ENCODE measurements at regions not wholly inside any gene's neighbourhood (a gene's known extent, or its start where the extent isn't known, plus 50 kb on each side); places are given as distances from the start of the nearest gene placed in this dataset.
"Not testable (repeated sequence)": the region's sequence is repeated elsewhere in the genome, so short reads cannot be mapped to it uniquely, and the experiment has no call there.

DNA sequence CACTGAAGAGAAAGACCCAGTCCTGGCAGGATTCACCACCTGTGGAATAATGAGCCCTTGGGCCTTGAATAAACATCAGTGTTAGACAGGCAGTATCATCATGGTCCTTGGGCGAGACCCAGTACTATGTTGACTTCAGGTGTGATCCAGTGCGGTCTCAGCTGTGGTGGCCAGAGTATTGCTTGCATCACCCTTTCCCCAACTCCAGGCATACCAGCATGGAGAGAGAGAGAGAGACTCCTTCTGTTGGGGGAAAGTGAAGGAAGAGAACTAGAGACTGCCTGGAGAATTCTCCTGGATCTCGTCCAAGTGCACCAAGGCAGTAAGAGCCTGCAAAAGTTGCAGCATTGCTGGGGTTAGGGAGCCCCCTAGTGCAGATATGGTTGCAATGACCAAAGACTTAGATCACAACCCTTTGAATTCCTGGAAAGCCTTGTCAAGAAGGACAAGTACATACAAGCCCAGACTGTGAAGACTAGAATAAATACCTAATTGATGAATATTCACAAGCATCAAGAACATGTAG, 61.1 kb upstream of the VAMP7 start:
- DNase-seq = peak in 4 of 5 experiments; percentile 6 to 59 (median 16)

DNA sequence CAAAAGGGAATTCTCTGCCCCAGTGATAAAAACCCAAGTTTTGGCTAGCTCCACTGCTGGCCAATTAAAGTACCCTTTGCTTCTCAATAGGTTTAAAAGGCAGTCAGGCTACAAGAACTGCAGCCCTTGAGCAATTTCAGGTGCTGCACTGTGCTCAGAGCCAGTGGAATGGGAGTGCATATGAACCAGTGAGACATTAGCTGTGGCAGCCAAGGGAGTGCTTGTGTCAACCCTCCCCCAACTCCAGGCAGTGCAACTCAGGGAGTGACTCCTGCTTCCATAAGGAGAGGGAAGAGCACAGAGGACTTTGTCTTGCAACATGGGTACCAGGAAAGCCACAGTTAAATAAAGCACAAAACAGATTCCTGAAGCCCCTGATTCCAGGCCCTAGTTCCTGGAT, 61.6 kb upstream of the VAMP7 start:
- no peak for DNase-seq

DNA sequence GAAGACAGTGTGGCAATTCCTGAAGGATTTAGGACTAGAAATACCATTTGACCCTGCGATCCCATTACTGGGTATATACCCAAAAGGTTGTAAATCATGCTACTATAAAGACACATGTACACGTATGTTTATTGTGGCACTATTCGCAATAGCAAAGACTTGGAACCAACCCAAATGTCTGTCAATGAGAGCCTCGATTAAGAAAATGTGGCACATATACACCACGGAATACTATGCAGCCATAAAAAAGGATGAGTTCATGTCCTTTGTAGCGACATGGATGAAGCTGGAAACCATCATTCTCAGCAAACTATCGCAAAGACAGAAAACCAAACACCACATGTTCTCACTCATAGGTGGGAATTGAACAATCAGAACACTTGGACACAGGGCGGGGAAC, 66.8 kb upstream of the VAMP7 start:
- not testable (repeated sequence) for DNase-seq

DNA sequence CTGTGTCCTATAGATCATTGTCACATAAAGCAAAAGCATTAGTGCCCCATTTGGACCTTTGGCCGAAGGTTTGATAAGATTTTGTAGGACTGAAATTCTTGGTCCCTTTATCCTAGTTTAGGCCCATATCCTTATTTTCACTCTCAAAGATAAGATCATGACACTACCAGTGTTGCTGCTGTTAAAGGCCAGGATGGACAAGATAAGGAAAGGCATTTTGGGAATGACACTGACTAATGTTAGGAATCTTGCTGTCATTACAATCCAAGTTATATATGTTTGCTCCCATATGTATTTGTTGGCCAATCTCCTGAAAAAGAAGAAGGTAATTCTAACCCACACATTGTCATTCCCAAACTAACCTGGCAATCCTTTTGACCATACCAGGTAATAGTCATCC, 101.3 kb upstream of the VAMP7 start:
- no peak for DNase-seq

DNA sequence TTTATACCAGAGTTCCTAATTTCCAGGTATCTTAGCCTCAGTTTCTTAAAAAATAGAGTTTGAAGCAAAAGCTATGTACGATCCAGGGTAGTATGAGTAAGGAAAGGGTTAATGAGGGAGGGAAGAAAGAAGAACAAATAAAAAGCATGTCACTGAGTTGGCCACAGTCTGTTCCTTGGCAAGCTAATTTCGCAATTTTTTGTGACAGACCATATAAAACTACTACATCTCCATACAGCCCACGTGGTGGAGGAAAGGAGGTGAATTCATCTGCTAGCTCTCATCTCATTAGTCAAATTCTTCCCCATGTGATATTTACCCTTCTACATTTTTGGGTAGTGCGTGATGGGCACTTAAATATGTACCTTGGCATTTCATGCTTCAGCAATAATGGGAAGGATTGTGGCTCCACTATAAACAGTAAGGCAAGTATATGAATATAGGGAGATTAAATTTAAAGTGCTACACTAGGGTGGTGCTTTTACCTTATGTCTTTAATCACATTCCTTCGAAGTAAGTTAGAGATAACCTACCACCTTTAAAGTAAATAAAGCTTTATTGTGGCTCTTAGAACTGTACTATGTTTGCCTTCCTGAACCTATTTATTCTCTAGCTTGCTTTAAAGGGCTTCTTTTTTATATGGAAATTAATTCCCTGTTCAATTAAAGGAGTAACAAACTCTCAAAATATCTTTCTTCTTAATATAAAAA, 102.1 kb upstream of the VAMP7 start:
- DNase-seq = no peak

DNA sequence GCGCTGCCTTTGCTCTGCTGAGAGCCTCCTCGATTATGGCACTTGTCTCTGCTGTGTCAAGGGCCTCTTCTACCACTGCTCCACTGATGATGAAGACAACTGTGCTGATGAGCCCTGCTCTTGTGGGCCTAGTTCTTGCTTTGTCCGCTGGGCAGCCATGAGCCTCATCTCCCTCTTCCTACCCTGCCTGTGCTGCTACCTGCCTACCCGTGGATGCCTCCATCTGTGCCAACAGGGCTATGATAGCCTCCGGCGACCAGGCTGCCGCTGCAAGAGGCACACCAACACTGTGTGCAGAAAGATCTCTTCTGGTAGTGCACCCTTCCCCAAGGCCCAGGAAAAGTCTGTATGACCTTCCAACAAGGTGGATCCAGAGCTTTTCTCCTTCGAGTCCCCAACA, 106.8 kb upstream of the VAMP7 start:
- DNase-seq = no peak

DNA sequence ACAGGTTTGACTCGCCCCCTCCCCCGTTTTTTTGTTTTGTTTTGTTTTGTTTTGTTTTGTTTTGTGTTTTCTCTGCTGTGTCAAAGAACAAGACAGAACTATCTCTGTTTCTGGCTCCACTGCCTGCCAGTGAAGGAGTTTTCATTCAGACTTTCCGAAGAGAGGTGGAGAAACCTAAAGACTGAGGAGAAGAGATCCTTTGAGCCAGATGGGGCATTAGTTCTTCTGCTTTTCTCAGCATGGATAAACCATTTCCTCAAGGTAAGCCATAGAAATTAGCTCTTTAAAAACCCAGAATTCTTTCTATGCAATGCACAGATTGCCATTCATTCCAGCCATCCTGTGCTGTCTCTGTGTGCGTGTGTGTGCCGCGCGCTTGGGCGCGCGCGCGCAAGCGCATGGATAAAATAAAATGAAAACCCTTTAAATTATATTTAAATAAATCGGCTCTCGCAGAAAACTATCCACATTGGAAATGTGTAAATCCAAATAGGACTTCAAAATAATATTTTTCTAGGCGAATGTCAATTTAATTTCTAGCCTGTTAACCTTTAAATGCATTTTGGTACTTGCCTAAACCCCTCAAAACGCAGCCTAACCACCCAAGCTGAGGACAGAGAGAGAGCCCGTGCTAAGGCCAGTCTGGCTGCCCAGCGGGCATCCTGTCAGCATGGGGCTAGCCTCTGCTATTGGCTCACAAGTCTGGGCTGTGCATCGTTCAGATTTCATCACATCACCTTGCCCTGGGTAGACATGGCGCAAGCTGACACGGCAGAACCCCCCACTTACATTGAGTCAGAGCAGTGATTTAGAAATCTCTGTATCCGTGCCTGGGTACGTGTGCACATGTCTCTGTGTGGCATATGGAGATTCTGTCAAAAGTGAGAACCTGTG, 113.0 kb upstream of the VAMP7 start:
- DNase-seq = peak in 1 of 5 experiments; percentile 14

DNA sequence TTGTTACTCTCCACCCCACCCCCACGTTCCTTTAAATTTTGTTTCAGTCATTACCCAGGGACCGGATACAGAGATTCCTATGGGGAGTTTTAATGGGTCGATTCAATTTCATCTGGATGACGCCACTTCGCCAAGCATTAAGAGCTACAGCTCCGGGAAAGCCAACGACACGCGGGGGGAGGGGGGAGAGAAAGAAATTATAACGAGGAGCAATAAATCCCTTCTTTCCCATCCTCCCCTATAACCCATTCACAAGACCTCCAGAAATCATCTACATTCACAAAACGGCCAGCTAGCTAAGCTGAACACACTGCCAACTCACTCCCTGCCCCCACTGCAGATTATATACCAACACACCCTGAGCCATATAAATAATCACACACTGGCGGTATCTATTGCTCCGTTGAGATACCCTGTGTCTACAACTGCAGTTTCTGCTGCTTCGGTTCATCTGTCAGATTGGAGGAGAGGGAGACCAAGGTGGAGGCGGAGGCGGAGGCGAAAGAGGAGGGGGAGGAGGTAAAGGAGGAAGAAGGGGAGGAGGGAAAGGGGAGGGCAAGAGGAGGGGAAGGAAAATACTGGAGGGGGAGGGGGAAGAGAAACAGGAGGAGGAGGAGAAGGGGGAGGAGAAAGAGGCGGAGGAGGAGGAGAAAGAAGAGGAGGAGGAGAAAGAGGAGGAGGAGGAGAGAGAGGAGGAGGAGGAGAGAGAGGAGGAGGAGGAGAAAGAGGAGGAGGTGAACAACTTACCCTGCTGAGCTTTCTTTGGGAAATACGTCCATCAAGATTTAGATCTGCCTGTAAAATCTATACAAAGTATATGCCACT, 113.9 kb upstream of the VAMP7 start:
- peak in 3 of 5 experiments; percentile 5 to 71 (median 13) for DNase-seq

DNA sequence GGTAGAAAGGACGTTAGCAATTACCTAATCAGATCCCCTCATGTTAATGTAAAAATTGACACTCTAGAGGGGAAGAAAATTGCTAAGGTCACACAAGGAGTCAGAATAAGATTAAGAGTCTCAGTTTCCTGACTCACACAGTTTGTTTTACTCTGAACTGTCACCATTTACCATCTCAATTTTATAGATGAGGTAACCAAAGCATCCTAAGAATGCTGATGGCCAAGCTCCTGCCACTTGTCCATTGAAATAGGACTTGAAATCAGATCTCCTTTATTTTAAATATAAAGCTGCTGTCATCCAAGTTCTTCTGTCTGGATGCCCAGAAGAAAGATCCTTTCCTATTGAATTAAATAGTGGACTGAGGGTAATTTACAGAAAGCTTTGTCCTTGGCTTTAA, 114.8 kb upstream of the VAMP7 start:
- no peak for DNase-seq

DNA sequence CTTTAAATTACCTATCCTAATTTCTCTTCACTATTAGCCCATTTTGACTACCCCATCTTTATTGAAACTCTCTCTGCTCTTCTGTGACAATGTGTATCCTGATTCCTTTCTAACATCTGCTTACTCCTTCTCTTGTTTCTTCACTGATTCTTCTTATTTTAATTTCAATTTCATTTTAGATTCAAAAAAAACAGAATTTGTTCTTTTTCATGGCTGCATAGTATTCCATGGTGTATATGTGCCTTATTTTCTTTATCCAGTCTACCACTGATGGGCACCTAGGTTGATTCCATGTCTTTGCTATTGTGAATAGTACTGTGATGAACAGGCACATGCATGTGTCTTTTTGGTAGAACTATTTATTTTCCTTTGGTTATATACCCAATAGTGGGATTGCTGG, 120.0 kb upstream of the VAMP7 start:
- DNase-seq = no peak

DNA sequence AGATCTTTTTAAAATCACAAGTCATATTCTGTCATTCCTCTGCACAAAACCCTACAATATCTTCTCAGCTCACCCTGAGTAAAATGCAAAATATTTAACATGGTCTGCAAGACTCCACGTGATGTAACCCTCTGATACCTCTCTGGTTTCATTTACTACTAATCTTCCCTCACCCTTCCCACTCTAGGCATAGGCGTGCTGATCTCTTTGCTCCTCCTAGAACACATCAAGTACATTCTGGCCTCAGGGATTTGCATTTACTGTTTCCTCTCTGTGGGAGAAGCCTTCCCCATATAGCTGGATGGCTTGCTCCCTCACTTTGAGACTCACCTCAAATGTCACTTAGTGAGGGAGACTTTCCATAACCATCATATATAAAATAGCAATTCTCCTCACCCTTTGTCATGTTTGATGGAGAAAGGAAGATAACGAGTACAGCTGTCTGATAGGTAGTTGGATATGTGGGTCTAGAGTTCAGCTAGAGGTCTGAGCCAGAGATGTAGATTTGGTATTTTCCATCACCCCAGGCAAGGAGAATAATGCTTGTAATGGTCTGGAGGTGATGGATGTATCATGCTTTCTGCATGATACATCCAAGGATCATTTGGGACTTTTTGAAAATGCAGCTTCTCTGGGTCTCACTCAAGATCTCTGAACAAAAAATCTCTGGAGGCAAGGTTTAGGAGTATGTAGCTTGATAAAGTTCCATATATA, 123.9 kb upstream of the VAMP7 start:
- DNase-seq = no peak

DNA sequence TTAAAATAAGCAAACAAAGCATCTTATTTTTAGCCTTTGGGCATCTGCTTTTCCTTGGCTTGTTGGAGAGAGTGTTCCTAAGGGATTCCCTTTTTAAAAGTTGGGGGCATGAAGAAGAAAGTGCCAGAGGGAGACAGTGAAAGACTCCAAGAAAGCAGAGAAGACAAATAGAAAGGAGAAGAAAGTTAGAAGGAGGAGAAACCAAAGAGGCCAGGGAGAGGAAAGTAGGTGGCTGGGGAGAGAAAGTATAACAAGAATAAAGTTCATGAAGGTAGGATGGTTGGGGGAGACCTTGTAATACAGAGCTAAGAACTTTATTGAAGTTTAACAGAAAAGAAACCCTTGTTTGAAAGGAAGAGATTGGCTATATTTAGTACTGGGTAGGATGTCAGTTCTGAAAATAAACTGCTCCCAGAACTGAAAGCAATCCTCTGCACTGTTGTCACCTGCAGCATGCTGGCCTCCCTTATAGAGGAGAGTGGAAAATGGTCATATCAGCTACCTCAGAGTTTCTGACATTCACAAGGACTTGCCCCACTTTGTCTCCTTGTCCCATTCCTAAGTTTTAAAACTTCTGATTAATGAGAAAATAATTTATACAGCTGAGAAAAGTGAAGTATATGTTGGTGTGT, 125.3 kb upstream of the VAMP7 start:
- no peak for DNase-seq

DNA sequence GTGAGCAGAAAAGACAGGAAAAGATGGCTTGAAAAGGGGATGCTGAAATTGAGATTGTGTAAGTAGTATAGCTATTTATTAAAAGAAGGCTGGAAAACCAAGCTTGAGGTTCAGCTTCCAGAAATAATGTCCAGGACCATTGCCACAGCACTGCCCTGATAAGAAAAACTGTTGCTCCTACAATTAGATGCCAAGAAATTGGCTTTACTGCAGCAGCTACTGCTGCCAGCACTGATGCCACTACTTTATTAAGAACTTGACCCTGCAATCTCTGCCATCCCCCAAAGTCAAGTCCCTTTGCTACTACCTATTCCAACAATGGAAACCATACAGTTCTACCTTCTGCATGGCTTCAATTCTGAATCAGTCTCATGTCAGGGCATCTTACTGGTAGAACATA, 130.0 kb upstream of the VAMP7 start:
- no peak for DNase-seq

DNA sequence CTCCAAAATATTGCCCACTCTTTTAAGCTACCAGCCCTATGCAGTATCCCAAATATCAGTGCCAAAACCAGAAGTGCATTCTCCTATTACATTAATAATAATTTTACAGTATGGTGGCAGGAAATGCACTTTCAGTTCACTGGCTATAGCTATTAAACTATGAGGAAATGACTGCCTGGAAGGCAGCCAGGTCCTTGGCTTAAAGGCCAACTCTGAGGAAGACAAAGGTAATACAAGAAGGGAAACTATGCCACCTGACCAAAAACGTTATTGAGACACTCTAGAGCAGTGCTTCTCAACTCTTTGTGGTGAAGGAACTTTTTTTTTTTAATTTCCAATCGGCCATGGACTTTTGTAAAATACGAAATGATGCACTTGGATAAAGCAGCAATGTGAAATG, 133.6 kb upstream of the VAMP7 start:
- DNase-seq = no peak

DNA sequence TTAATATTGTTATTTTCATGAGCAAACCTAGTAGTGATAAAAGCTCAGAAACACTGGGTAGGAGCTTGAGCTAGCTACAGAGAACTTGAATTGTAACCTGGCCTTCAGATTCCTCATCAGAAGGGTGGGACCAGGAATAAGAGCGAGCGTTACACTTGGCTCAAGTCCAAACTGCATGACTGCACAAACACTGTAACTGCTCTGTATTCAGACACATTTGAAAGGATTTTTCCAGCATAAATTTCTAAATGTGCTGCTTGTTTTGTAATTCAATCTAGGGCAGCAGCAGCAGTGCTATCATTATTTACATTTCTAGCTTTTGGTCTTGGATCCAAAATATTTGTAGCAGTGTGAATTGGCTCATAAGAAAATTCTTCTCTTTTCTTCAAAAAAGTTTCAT, 133.0 kb upstream of the TMLHE start:
- DNase-seq = no peak

DNA sequence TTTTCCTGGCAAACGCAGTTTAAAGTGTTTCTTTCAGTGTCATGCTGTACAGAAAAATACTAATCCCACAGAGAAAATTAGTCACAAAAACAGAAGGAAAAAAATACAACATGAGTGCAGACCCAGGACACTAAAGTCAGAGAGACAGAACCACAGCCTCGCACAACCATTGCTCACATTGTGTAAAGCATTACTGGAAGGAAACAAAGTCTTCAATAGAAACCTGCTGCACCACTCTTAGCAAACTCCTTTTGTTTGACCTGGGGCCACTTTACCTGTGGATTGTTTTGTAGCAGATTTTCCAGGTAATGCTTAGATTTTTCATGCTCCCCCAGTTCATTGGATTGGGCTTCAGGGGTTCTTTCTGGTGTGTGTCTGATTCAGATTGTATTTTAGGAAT, 131.8 kb upstream of the TMLHE start:
- no peak for DNase-seq

DNA sequence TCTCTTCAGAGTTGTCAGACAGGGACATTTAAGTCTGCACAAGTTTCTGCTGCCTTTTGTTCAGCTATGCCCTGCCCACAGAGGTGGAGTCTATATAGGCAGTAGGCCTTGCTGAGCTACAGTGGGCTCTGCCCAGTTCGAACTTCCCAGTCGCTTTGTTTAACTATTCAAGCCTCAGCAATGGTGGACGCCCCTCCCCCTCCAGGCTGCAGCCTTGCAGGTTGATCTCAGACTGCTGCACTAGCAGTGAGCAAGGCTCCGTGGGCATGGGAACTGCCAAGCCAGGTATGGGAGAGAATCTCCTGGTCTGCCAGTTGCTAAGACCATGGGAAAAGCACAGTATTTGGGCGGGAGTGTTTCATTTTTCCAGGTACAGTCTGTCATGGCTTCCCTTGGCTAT, 115.6 kb upstream of the TMLHE start:
- DNase-seq = not testable (repeated sequence)

DNA sequence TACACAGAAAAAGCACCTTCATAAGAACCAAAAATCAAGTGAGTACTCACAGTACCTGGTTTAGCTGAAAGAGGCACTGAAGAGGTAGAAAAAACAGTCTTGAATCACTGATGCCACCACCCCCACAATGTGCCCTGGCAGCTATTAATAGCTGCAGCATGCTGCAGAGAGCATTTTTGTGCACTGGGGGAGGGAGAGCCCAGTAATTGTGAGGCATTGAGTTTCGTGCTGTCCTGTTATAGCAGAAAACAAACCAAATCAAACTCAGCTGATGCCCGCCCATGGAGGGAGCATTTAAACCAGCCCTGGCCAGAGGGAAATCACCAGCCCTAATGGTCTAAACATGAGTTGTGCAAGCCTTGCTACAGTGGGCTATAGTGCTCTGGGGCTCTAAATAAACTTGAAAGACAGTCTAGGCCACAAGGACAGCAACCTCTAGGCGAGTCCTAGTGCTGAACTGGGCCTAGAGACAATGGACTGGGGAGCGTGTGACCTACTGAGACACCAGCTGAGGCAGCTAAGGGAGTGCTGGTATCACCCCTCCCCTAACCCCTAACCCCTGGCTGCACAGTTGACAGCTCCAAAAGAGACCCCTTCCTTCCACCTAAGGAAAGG, 106.3 kb upstream of the TMLHE start:
- DNase-seq = no peak

DNA sequence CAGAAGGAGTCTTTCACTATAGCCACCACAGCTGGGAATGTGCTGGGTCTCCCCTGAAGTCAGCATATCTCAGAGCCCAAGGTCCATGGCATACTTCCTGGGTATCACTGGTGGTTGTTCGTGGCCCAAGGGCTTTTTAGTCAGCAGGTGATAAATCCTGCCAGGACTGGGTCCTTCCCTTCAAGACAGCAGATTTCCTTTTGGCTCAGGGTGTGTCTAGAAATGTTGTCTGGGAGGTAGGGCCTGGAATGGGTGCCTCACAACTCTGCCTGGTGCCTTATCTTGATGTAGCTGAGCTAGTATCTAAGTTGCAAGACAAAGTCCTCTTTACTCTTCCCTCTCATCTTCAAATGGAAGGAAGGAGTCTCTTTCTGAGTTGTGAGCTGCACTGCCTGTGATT, 102.4 kb upstream of the TMLHE start:
- no peak for DNase-seq

DNA sequence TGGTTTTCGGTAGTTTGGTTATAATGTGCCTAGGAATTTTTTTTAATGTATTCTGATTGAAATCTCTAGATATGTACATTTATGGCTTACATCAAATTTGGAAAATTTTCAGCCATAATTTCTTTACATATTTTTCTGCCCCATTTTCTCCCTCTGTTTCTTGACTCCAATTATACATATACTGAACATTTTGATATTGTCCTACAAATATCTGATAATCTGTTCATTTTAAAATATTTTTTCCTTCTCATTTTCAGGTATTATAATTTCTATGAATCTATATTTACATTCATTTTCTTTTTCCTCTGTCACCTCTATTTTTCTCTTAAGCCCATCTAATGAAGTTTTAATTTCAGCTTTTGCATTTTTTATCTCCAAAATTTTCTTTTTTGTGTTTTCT, 82.7 kb upstream of the TMLHE start:
- DNase-seq = no peak

DNA sequence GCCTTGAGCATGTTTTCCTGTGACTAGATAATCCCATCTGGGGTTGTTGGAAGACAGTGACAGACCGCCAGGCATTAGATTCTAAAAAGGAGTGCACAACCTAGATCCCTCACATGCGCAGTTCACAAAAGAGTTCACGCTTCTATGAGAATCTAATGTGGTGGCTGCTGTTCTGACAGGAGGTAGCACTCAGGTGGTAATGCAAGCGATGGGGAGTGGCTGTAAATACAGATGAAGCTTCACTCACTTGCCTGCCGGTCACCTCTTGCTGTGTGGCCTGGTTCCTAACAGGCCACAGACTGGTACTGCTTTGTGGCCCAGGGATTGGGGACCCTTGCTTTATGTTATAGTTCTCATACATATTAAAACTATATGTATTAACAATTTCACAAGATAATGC, 81.9 kb upstream of the TMLHE start:
- no peak for DNase-seq
